GM21737 (cell line): ENCODE measurements at regions not wholly inside any gene's neighbourhood (a gene's known extent, or its start where the extent isn't known, plus 50 kb on each side); places are given as distances from the start of the nearest gene placed in this dataset.

Experiments used
- ATAC-seq: cut with Tn5 transposase; IDR thresholded peaks from one replicate; pipeline ENCODE4 v1.9.1; 2021; ENCODE audit warnings: mild to moderate bottlenecking, moderate library complexity; ENCODE audit not compliant: unreplicated experiment

GRCh38 chr15:97420130-97420529 lies 540.4 kb upstream of the ARRDC4 start:
- ATAC-seq = no peak

- ATAC-seq = no peak
Observed at GRCh38 chr15:97425596-97425995, 534.9 kb upstream of the ARRDC4 start.

GRCh38 chr15:97443101-97443500 lies 517.4 kb upstream of the ARRDC4 start:
- ATAC-seq = no peak

- no peak for ATAC-seq
Observed at GRCh38 chr15:97446138-97446537, 514.4 kb upstream of the ARRDC4 start.

GRCh38 chr15:97456521-97457202 lies 503.8 kb upstream of the ARRDC4 start:
- no peak for ATAC-seq

- no peak for ATAC-seq
Observed at GRCh38 chr15:97457203-97457847, 503.2 kb upstream of the ARRDC4 start.

- no peak for ATAC-seq
Observed at GRCh38 chr15:97459771-97460170, 500.7 kb upstream of the ARRDC4 start.

- ATAC-seq = no peak
Observed at GRCh38 chr15:97461226-97461625, 499.3 kb upstream of the ARRDC4 start.

GRCh38 chr15:97463696-97464095 lies 496.8 kb upstream of the ARRDC4 start:
- no peak for ATAC-seq

- no peak for ATAC-seq
Observed at GRCh38 chr15:97470417-97470816, 490.1 kb upstream of the ARRDC4 start.

GRCh38 chr15:97473627-97474026 lies 486.9 kb upstream of the ARRDC4 start:
- ATAC-seq = no peak

GRCh38 chr15:97479957-97480356 lies 480.5 kb upstream of the ARRDC4 start:
- no peak for ATAC-seq

GRCh38 chr15:97482521-97482920 lies 478.0 kb upstream of the ARRDC4 start:
- no peak for ATAC-seq

GRCh38 chr15:97483232-97483631 lies 477.3 kb upstream of the ARRDC4 start:
- no peak for ATAC-seq

- no peak for ATAC-seq
Observed at GRCh38 chr15:97490429-97490828, 470.1 kb upstream of the ARRDC4 start.

- ATAC-seq = no peak
Observed at GRCh38 chr15:97501291-97501690, 459.2 kb upstream of the ARRDC4 start.

- no peak for ATAC-seq
Observed at GRCh38 chr15:97502038-97502437, 458.5 kb upstream of the ARRDC4 start.

GRCh38 chr15:97504031-97504792 lies 456.3 kb upstream of the ARRDC4 start:
- no peak for ATAC-seq

- no peak for ATAC-seq
Observed at GRCh38 chr15:97517737-97518136, 442.8 kb upstream of the ARRDC4 start.

- no peak for ATAC-seq
Observed at GRCh38 chr15:97520689-97521088, 439.8 kb upstream of the ARRDC4 start.

GRCh38 chr15:97521381-97522285 lies 438.9 kb upstream of the ARRDC4 start:
- no peak for ATAC-seq
